Amniotic epithelial cell (primary cell): ENCODE measurements at regions not wholly inside any gene's neighbourhood (a gene's known extent, or its start where the extent isn't known, plus 50 kb on each side); places are given as distances from the start of the nearest gene placed in this dataset.
"Not testable (repeated sequence)": the region's sequence is repeated elsewhere in the genome, so short reads cannot be mapped to it uniquely, and the experiment has no call there.

Experiments
- DNase-seq: peaks from one replicate; pipeline ENCODE4 v3.0.0-alpha.2; 2010; ENCODE audit warnings: low read depth

DNA sequence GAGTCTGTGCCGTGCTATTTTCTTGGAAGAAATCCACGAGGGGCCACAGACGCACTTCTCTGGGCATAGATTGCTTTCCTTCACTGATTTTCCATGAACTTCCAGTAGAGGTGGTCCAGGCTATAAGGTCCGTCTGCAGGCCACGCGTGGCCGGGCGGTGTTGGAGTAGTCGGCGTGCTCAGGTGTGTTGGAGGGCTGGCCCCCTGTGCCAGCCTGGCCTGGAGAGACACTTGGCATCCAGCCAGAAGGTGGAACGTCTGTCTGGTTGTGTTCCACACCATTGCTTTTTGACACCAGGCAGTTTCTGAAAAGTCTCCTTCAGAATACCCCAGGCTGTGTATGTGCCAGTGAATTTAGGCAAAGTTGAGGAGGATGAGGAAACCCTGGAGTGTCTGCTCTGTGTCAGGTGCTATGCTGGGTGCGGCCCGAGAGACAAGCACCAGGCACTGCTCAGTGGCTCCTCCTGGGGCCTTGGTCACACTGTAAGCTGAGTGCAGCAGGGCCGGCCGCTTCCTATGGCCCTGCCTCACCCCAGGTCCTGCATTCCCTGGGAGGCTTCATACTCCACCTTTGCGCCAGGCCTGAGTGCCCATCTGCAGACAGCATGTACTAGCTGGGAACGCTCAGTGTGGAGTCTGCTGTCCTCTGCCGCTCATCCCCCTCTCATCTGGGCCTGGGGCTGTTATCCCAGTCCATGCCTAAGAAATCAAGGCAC, 52.1 kb upstream of the TAMM41 start:
- DNase-seq: no peak

DNA sequence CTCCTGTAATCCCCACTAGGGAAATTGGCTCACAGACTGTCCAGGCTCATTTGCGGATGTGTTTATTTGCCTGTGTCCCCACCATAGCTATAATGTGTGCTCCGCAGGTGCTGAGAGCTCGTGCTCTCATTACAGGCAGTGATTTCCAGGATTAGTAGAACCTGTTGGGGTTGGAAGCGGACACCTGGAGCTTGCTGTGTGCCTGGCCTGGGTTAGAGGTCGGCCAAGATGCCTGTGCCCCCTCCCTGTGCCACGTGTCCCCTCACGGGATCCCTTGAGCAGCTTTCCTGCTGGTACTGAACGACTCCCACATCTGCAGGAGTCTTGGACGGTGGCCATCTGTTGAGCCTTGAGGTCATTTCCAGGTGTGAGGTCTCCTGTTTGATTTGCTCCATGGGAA, 52.7 kb upstream of the TAMM41 start:
- not testable (repeated sequence) for DNase-seq

DNA sequence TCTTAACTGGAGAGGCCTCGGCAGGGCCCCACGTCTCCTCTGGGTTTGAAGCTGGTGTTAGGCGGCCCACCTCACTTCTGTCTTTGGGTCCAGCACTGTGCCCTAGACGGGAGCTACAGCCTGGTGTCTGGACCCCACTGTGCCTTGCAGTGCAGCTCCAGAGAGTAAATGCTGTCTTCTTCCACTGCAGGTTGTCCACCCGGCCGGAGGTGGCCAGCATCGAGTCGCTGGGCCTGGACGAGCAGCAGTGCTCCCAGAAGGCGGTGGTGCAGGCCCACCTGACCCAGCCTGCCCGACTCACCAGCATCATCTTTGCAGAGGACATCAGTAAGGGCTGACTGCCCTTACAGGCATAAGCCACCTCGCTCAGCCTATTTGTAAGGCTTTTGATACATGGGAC, 53.1 kb upstream of the TAMM41 start:
- no peak for DNase-seq

DNA sequence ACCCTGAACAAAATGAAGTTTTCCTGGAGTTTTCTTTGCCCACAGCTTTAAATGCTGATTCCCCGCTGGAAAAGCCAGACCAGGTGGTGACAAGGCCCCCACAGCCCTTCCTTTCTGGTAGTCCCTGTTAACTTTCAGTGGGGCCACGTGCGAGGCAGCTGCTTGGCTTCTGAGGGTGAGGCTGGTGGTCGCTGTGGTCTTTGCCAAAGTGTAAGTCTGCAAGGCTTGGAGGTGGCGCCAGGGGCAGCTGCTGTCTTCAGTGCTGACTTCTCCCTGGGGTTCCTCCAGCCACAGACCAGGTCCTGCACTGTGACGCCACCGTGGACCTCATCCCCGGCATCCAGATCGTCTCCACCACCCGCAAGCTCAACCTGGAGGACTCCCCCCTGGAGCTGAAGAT, 54.1 kb upstream of the TAMM41 start:
- DNase-seq: no peak

DNA sequence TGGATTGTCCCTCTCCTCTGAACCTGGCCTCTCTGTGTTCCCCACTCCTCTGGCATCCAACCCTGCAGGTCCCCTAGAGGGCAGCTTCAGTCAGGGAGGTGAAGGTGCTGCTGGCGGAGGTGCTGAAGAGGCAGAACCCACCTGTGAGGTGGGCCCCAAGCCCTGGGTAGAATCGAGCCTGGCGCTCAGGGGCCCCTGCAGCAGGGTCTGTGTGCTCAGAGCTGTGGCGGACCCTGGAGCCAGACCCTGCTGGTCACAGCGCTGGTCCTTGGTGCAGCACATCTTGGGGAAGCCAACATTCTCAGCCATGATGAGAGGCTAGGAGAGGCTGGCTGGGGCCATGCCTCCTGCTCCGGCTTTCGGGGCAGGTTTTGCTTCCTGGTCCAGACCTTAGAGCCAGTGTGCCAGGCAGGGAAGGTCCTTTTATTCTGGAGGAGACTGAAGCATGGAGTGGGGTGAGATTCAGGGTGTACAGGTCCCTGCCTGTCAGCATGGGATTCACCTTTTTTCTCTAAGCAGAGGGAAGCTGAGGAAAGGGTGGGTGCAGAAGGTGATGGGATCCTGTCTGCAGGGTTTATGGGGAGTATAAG, 54.7 kb upstream of the TAMM41 start:
- DNase-seq: no peak

DNA sequence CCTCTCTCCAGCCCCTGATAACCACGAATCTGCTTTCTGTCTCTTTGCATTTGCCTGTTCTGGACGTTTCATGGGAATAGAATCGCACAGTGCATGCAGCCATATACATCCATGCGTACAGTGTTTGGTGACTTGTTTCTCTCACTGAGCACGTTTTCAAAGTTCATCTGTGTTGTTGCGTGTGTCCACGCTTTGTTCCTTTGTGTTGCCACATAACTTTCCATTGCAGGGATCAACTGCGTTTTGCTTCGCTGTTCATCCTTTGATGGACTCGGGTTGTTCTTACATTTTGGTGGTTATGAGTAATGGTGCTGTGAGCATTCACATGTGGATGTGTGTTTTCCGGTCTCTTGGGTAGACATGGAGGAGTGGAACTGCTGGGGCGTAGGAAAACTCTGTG, 56.4 kb upstream of the TAMM41 start:
- DNase-seq: no peak

DNA sequence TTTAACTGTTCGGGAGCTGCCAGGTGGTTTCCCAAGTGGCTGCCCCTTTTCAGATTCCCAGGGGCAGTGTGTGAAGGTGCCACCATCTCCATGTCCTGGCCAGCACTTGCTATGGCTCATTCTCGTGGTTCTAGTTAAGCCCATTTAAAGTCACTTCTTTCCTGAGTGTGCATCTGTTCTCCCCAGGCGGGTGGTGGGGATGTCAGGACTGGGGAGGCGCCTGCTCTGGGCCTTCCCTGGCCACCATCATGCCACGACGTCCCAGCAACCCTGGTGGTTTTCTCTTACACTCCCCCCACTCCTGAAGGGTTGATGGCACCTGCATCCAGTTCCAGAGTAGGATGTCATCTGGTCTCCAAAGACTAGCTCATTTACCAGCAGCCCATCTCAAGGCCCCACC, 56.8 kb upstream of the TAMM41 start:
- DNase-seq: no peak

DNA sequence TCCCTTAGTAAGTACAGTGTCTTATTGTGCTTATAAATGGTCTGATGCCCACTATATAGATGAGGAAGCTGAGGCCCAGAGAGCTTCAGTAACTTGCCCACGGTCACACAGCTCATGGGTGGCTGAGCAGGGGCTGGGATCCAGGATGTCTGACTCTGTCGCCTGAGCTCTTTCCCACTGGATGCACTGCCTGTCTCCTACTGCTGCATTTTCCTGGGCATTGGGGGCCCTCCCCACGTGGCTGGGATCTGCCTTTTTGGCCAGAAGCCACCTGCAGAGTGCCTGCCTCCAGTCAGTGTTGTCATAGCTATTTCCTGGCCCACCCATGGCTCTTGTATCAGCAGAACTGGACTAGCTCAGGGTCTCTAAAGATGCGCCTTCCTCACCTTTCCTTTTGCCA, 57.5 kb upstream of the TAMM41 start:
- no peak for DNase-seq

DNA sequence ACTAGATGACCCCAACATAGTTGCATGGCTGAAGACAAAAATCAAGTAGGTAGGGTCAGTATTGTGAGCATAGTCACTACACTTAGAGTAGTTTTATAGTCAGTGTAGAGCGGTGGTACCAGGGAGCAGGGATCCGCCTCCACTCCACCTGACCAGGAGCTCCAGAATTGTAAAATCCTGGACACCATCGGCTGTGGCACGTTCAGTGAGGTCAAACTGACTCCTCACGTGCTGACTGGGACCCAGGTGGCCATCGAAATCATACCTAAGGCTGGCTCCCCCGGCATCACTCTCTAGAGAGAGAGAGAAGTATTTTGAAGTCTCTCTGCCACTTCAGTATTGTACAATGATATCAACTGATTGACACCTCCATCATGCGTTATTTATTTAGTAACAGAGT, 59.7 kb upstream of the TAMM41 start:
- no peak for DNase-seq

DNA sequence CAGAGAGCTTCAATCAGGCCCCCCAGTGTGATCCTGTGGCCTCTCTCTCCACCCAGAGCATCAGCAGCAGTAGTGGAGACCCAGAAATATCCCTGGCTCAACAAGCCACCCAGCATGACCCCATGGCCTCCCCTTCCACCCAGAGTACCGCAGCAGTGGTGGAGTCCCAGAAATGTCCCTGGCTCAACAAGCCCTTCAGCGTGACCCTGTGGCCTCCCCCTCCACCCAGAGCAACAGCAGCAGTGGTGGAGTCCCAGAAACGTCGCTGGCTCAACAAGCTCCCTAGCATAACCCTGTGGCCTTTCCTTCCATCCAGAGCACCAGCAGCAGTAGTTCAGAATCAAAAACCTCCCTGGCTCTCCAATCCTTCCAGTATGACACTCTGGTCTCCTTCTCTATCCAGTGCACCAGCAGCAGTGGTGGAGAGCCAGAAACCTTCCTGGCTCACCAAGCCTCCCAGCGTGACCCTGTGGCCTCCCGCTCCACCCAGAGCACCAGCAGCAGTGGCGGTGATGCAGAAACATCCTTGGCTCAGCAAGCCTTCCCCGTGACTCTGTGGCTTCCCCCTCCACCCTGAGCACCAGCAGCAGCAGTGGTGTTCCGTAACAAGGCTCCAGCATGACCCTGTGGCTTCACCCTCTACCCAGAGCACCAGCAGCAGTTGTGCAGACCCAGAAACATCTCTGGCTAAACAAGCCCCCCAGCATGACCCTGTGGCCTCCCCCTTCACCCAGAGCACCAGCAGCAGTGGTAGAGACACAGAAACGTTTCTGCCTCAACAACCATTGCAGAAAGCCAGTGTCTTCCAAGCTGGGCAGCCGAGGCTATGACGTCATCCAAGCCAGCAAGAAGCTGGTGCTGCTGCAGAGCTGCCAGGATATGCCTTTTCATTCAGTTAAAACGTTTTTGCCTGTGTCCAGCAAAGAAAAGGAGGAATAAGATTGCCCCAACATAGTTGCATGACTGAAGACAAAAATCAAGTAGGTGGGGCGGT, 61.3 kb upstream of the TAMM41 start:
- DNase-seq: no peak

DNA sequence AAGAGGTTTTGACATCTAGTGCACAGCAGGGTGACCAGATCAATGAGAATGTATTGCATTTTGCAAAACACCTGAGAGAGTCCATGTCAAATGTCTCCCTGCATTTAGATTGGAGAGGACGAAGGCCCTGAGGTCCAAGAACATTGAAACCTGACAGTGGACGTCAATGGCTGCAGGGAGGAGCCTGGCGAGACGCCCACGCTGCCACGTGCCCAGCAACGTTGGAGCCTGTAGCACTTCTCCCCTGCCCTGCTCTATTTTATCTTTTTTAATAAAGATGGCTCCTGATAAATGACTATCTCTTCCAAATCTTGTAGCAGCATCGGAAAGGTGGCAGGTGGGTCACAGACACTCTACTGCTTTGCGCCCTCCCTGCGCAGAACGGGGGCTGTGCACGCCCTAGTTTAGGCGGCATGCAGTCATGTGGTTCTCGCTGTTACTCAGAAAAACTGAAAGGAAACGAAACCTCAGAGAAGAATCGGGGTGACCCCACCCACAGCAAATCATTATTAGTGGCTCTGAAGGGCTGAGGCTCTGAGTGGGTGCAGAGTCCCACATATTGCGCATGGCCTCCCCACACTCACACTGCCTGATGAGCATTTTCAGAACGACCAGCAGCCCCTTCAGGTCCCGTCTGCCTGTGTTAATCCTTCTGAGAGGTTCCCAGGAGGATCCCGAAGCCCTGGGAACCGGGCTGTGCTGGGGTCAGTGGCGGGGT, 62.5 kb upstream of the TAMM41 start:
- no peak for DNase-seq

DNA sequence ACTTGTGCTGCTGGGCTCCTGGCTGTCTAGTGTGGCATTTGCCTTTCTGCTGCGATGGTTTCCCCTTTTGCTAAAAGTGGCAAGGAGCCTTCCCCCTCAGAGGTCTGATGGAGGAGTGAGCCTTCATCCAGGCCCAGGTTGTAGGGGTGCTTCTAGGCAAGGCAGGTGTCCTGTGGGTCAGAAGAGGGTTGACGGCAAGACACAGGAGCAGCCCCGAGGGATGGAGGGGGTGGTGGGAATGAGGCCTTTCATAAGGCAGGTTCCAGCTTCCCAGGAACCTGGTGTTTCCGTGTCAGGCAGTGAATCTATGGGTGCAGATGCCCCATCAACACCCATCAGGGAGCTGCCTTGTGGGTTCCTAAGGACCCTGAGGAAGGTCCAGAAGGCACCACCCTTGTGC, 63.0 kb upstream of the TAMM41 start:
- no peak for DNase-seq

DNA sequence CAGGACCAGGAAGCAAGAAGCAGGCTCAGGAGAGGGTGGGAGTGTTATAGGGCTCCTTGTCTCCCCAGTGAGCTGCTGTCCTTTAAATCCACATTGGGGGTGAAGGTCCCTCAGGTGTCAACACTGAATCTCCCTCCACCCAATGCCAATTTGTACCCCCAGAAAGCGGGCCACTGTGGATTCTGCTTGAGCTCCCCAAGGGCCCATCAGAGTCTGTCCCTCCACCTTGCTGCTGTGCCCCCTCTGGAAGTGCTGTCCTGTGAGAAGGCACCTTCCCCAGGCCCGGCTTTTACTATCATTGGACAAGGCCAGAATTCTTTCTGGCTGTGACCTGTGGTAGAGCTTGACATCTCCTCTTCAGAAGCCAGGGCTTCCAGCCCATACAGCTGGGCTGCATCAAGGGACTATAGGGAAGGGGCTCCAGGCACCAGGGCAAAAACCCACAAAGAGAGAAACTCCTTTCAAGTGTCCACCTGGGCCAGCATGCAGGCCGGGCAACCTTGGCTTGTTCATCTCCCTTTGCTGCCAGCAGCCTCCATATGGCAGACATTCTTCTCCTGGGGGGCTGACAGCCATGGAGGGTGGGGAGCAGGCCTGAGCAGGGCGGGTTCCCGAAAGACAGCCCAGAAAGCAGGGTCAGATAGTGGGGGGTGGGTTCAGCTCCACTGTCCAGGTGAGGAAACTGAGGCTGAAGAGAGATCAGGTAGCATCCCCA, 63.7 kb upstream of the TAMM41 start:
- not testable (repeated sequence) for DNase-seq

DNA sequence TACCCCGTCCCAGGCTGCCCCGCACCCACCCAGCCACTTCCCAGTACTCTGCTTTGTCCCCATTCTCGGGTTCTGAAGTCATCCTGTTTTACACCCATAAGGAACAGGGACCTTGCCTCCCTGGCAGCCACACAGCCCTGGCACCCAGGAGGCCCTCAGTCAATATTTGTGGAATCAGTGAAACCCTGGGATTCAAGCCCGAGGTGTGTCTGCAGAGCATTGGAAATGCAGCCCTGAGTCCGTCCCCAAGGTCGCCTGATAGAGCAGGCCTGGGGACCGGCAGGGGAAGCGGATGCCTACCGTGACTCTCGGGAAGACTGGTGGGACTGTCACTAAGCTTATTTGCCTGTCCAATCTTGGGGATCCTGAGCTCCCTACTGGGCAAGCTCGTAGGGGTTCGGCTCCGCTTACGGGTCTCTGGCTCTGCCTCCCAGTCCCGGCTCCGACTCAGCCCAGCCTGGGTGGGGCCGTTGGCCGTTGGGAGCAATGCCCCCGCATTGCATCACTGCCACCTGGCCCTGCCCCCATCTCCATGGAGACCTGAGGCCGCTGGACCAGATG, 64.4 kb upstream of the TAMM41 start:
- no peak for DNase-seq

DNA sequence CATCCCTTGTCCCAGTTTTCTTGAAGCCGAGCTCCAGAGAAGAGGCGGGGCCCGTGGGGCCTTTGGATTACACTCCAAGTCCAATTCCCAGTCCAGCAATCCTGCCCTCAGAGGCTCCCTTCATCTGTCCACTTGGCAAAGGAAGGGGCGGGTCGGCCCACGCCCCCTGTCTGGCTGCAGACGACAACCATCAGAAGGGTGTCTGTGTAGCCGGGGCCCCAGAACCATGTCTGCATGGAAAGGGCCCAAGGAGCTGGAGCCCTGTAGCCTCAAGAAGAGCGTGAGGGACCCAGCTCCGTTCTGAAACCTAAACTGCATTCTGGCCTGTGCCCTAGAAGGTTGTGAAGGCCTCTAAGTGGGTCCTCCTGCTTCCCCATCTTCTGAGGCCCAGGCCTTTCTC, 65.2 kb upstream of the TAMM41 start:
- DNase-seq: not testable (repeated sequence)

DNA sequence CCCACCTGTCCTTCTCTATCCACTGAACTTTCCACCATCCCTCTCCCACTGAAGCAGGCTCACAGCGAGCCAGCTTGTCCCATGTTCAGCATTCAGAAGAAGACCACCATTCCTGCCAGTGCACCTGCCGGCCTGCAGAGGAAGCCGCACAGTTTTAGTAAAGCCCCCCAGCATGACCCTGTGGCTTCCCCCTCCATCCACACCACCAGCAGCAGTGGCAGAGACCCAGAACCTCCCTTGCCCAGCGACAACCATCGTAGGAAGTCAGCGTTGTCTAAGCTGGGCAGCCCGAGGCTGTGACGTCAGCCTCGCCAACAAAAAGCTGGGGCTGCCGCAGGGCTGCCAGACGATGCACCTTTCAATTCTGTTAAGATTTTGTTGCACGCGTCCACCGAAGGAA, 66.6 kb upstream of the TAMM41 start:
- no peak for DNase-seq

DNA sequence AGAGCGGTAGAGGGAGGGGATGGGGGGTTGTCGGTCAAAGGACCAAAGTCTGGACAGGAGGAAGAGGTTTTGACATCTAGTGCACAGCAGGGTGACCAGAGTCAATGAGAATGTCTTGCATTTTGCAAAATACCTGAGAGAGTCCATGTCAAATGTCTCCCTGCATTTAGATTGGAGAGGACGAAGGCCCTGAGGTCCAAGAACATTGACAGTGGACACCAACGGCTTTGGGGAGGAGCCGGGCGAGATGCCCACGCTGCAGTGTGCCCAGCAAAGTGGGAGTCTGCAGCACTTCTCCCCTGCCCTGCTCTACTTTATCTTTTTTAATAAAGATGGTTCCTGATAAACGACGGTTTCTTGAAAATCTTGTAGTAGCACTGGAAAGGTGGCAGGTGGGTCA, 67.4 kb upstream of the TAMM41 start:
- DNase-seq: no peak

DNA sequence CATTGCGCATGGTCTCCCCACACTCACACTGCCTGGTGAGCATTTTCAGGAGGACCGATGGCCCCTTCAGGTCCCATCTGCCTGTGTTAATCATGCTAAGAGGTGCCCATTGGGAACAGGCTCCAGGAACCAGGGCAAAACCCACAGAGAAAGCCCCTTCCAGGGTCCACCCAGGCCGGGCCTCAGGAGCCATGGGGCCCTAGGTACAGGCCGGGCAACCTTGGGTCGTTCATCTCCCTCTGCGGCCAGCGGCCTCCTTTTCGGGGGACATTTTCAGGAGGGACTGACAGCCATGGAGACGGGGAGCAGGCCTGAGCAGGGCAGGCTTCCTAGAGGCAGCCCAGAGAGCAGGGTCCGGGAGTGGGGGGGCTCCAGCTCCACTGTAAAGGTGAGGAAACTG, 68.0 kb upstream of the TAMM41 start:
- no peak for DNase-seq

DNA sequence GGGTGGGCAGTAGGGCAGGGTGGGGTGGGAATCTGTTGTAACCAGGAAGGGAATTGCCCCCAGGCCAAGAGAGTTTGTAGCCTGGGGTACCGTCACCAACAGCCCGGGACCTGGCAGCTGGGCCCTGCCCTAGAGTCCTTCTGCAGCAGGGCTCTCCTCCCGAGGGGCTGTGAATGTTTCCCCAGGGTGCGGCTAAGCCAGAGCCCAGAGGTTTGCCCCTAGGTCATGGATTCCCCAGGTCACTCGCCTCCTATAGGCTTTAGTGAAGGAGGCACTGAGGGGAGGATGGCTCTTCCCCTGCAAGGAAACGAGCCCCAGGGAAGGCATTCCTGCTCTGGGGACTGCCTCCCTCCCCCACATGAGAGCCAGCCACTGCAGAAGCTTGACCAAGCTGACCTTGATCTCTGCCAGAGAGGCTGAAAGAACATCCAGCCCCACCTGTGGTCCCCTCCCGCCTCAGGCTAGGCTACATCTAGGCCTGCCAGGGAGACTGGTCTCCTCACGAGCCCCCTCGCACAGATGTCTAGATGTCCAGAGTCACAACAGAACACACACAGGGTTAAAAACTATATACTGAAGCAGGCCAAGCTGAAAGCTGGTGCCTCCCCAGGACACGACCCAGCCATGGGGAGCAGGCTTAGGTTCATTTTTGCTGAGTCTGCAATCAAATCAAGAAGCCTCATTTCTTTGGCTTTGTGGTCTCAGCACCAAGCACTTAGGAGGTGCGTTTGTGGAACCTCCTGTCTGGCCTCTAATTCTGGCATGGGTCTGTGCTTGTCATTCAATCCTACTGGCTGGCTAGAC, 69.1 kb upstream of the TAMM41 start:
- no peak for DNase-seq

DNA sequence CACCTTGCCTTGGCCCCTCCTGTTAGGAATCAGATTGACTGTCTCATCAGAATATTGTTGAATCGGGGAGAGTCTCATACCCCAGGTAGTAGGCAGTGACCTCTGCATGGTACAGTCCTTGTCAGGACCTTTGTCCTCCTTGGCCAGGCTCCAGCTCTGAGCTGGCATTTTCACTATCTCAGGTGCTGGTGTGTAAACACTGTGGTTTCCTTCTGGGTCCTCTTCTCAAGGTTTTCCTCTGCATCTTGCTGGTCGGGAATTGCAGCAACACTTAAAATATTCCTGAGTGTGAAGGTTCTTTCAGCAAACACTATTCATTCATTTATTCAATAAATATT, 69.7 kb upstream of the TAMM41 start:
- not testable (repeated sequence) for DNase-seq

DNA sequence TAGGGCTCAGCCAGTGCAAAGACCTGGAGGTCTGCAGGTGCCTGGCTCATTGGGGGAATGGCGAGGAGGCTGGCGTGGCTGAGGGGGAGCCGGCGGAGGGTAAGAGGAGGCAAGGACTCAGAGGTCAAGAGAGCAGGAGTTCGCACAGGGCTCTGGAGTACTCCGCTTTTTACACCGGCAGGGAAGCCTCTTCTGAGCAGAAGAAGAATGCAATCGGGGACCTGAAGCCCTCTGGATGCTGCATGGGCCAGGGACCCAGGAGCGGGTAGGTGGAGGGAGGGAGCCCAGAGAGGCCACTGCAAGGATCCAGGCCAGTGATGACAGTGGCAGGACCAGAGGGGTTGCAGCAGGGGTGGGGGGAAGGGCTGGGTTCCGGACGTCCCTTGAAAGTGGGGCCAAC, 70.4 kb upstream of the TAMM41 start:
- no peak for DNase-seq
